ENCODE measurements at regions not wholly inside any gene's neighbourhood (a gene's known extent, or its start where the extent isn't known, plus 50 kb on each side); places are given as distances from the start of the nearest gene placed in this dataset.

- no peak for TF ChIP-seq ZNF785 (tag by site-specific recombination; IDR thresholded peaks at IDR 0.05)
- no peak for TF ChIP-seq ZNF792 (tag by site-specific recombination; IDR thresholded peaks at IDR 0.05)
Measured at GRCh38 chr2:136433261-136433660, 315.3 kb upstream of the CXCR4 start.
